Thyroid gland (tissue), 4 donors: ENCODE measurements at regions not wholly inside any gene's neighbourhood (a gene's known extent, or its start where the extent isn't known, plus 50 kb on each side); places are given as distances from the start of the nearest gene placed in this dataset.

Source experiments
- CTCF ChIP-seq, 6 experiments: fragments of 200-600 bp in 3 of 6; fragments of 450-650 bp in 3 of 6; sonication (generic) in 3 of 6; IDR thresholded peaks; one replicate each; pipeline ENCODE4 v1.5.1; 2016 to 2019; ENCODE audit warnings: antibody characterized with exemption in 6 of 6, mild to moderate bottlenecking in 2 of 6, inconsistent platforms in 1 of 6, moderate library complexity in 1 of 6
- POLR2A ChIP-seq, 2 donors: fragments of 450-650 bp; IDR thresholded peaks; one replicate each; pipeline ENCODE4 v1.6.1; 2017; ENCODE audit warnings: antibody characterized with exemption in 2 of 2, mild to moderate bottlenecking in 2 of 2, moderate library complexity in 1 of 2

GRCh38 chr2:158049129-158049855 is 52.4 kb upstream of the UPP2 start:
- TF ChIP-seq CTCF (IDR thresholded peaks at IDR 0.05) (no peak), POLR2A (IDR thresholded peaks at IDR 0.05) (no peak)
